ENCODE measurements at regions not wholly inside any gene's neighbourhood (a gene's known extent, or its start where the extent isn't known, plus 50 kb on each side); places are given as distances from the start of the nearest gene placed in this dataset.

- no peaks in the 10 kb centered on the region for H3K4me1 ChIP-seq (ENCODE audit: insufficient read depth, low read length)
- DNase-seq (ENCODE audit: low spot score) (no peak), FAIRE-seq (no peak), ATAC-seq (no peak)
- 0% methylated on average over 1 of the region's 1 CpG for WGBS (ENCODE audit: low lambda C conversion rate)
- H3K36me3 ChIP-seq (replicated peaks in 1 of 2; ENCODE audit: control insufficient read depth in 1 of 2, insufficient read depth in 2 of 2, low read length in 2 of 2): no peaks in the 10 kb centered on the region
- no peak for TF ChIP-seq RARG (CRISPR knock-in tag; IDR thresholded peaks at IDR 0.05; ENCODE audit: low read depth)
- TF ChIP-seq ARID4A (CRISPR knock-in tag; IDR thresholded peaks at IDR 0.05; ENCODE audit: borderline replicate concordance): no peak
- TF ChIP-seq ZNF460 (CRISPR knock-in tag; IDR thresholded peaks at IDR 0.05; ENCODE audit: borderline replicate concordance): no peak
- TF ChIP-seq ZMYM3 (CRISPR knock-in tag; IDR thresholded peaks at IDR 0.05): no peak
- no peak overlapping the region for H3K9ac ChIP-seq (ENCODE audit: insufficient read depth, low read depth, low read length)
- no peaks in the 10 kb centered on the region; a peak in 1 of 5 replicates for H3K27me3 ChIP-seq (ENCODE audit: control insufficient read depth in 1 of 2, insufficient read depth in 2 of 2, low read length in 2 of 2)
- no peak overlapping the region for H2AFZ ChIP-seq (ENCODE audit: low read length)
- H3K79me2 ChIP-seq (ENCODE audit: insufficient read depth, low read length): no peaks in the 10 kb centered on the region
- ChIA-PET CTCF (ENCODE audit: low intra/inter-chr PET ratio, low total read pairs) (no interaction called here), POLR2A (no interaction called here)
- no peaks in the 10 kb centered on the region for H3K9me3 ChIP-seq (ENCODE audit: low read length)
- H3K27ac ChIP-seq (ENCODE audit: extremely low read length, insufficient read depth, low read length): no peak overlapping the region
- intact Hi-C loops (cut with micrococcal nuclease; ENCODE audit: unreplicated experiment) (loop anchor here (10.0 kb wide), 1 partner anchor 155 kb away; no protein-coding TSS in a partner anchor), in situ Hi-C loops (cut with HindIII; ENCODE audit: extremely low pct_ligation_motif_present, low pct_unique_long_range_greater_than_20kb) (no loop called here)
- no peak overlapping the region for H3K4me3 ChIP-seq (replicated peaks in 1 of 3; ENCODE audit: insufficient read depth in 1 of 3, low read depth in 2 of 3, low read length in 3 of 3)
- H3K4me2 ChIP-seq (ENCODE audit: low read depth, low read length): no peak overlapping the region
- no peaks in the 10 kb centered on the region for H4K20me1 ChIP-seq (ENCODE audit: insufficient read depth, low read length)
- no TSS peak for BruUV-seq (replicated peaks)
Observed at GRCh38 chr4:127209580-127210095, 423.1 kb upstream of the INTU start.
